HUES48 (cell line): ENCODE measurements at regions not wholly inside any gene's neighbourhood (a gene's known extent, or its start where the extent isn't known, plus 50 kb on each side); places are given as distances from the start of the nearest gene placed in this dataset.

Experiments used
- H3K27ac ChIP-seq: one replicate; pipeline ENCODE4 v1.7.0; 2013; ENCODE audit warnings: low read depth, low read length, inconsistent platforms
- H3K27me3 ChIP-seq: 2 replicates; pipeline ENCODE4 v1.6.1; 2013; ENCODE audit warnings: mild to moderate bottlenecking, low read length; ENCODE audit not compliant: control insufficient read depth, insufficient read depth
- H3K36me3 ChIP-seq: 2 replicates; pipeline ENCODE4 v1.6.1; 2013; ENCODE audit warnings: low read length; ENCODE audit not compliant: control insufficient read depth, insufficient read depth
- H3K4me1 ChIP-seq: 2 replicates; pipeline ENCODE4 v1.6.1; 2013; ENCODE audit warnings: mild to moderate bottlenecking, low read length; ENCODE audit not compliant: control insufficient read depth, insufficient read depth
- H3K4me3 ChIP-seq: 2 replicates; pipeline ENCODE4 v1.5.1; 2013; ENCODE audit warnings: mild to moderate bottlenecking, low read depth, low read length
- H3K9ac ChIP-seq: 2 replicates; pipeline ENCODE4 v1.6.1; 2013; ENCODE audit warnings: mild to moderate bottlenecking, low read depth, low read length, moderate library complexity
- H3K9me3 ChIP-seq: 2 replicates; pipeline ENCODE4 v1.6.1; 2013; ENCODE audit warnings: low read length; ENCODE audit not compliant: control insufficient read depth, insufficient read depth

DNA sequence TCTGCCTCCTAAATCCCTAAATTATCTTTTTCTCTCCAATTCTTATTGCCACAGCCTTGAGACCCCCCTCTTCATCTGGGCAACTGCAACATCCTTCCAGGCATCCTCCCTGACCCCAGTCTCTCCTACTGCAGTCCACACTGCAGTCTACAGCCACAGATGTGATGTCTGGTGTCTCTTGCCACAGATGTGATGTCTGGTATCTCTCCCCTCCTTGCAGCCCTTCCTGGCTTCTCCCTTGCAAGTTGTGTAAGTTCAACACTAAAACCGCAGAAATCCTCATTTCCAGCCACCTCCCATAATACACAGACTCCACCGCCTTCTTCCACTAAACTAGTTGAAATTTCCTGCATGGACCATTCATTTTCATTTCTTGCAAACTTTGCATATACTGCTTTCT lies 113.1 kb upstream of the DDX18 start:
- Histone ChIP-seq H3K27ac (no peak overlapping the region), H3K4me1 (no peaks in the 10 kb centered on the region), H3K4me3 (no peak overlapping the region), H3K36me3 (no peaks in the 10 kb centered on the region), H3K9ac (no peak overlapping the region), H3K9me3 (no peaks in the 10 kb centered on the region), H3K27me3 (no peaks in the 10 kb centered on the region)

DNA sequence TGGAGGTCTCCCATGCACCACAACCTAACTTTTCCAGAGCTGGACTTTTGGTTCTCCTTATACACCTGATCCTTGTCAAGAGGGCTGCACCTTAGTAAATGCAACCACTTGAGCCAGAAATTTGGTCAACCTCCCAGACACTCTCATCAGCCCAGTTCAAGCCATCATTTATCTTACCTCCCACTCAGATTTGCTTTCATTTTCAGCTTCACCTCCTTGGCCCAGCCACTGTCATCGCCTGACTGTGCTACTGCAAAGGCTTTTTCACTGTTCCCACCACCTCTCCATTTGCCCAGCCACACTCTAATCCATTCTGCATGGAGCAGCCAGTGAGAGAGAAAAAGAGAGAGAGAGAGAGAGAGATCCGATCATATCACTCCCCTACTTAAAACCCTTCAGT lies 112.4 kb upstream of the DDX18 start:
- H3K36me3 ChIP-seq, result no peaks in the 10 kb centered on the region
- H3K4me1 ChIP-seq, result no peaks in the 10 kb centered on the region
- H3K27ac ChIP-seq, result no peak overlapping the region
- no peaks in the 10 kb centered on the region for H3K27me3 ChIP-seq
- no peak overlapping the region for H3K9ac ChIP-seq
- H3K4me3 ChIP-seq, result no peak overlapping the region
- no peaks in the 10 kb centered on the region for H3K9me3 ChIP-seq

GRCh38 chr2:117703858-117704257 lies 110.6 kb upstream of the DDX18 start:
- no peaks in the 10 kb centered on the region for H3K4me1 ChIP-seq
- no peaks in the 10 kb centered on the region for H3K27me3 ChIP-seq
- no peak overlapping the region for H3K27ac ChIP-seq
- H3K36me3 ChIP-seq, result no peaks in the 10 kb centered on the region
- H3K9me3 ChIP-seq, result no peaks in the 10 kb centered on the region
- H3K9ac ChIP-seq, result no peak overlapping the region
- no peak overlapping the region for H3K4me3 ChIP-seq

GRCh38 chr2:117704818-117705217 lies 109.7 kb upstream of the DDX18 start:
- Histone ChIP-seq H3K27me3 (no peaks in the 10 kb centered on the region), H3K4me1 (no peaks in the 10 kb centered on the region), H3K27ac (no peak overlapping the region), H3K9me3 (no peaks in the 10 kb centered on the region), H3K36me3 (no peaks in the 10 kb centered on the region), H3K4me3 (no peak overlapping the region), H3K9ac (no peak overlapping the region)

DNA sequence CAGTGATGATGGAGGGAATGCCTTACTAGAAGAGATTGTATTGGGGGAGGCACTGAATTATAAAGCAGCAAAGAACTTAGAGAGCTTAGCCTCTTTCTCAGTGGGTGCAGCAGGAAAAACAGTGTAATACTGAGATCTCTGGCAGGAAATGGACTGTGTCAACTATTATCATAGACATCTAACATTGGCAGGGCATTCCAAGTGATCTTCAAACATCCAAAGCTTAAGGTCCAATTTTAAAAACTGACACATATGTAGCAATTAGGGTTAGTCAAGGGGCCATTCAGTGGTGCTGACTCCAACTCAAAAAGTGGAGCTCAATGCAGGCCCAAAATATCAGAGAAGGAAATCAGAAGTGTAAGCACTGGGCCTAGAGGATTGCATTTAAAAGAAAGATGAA lies 106.6 kb upstream of the DDX18 start:
- Histone ChIP-seq H3K9ac (no peak overlapping the region), H3K9me3 (no peaks in the 10 kb centered on the region), H3K27ac (no peak overlapping the region), H3K4me1 (no peaks in the 10 kb centered on the region), H3K27me3 (no peaks in the 10 kb centered on the region), H3K36me3 (no peaks in the 10 kb centered on the region), H3K4me3 (no peak overlapping the region)

GRCh38 chr2:117712684-117713083 lies 101.8 kb upstream of the DDX18 start:
- no peaks in the 10 kb centered on the region for H3K36me3 ChIP-seq
- no peaks in the 10 kb centered on the region for H3K9me3 ChIP-seq
- no peak overlapping the region for H3K4me3 ChIP-seq
- no peak overlapping the region for H3K27ac ChIP-seq
- no peaks in the 10 kb centered on the region for H3K4me1 ChIP-seq
- H3K9ac ChIP-seq, result no peak overlapping the region
- no peaks in the 10 kb centered on the region for H3K27me3 ChIP-seq

GRCh38 chr2:117714110-117714509 lies 100.4 kb upstream of the DDX18 start:
- no peak overlapping the region for H3K9ac ChIP-seq
- no peaks in the 10 kb centered on the region for H3K9me3 ChIP-seq
- H3K27me3 ChIP-seq, result no peaks in the 10 kb centered on the region
- no peak overlapping the region for H3K27ac ChIP-seq
- no peak overlapping the region for H3K4me3 ChIP-seq
- H3K4me1 ChIP-seq, result no peaks in the 10 kb centered on the region
- H3K36me3 ChIP-seq, result no peaks in the 10 kb centered on the region

- Histone ChIP-seq H3K9me3 (no peaks in the 10 kb centered on the region), H3K36me3 (no peaks in the 10 kb centered on the region), H3K27me3 (no peaks in the 10 kb centered on the region), H3K4me3 (no peak overlapping the region), H3K27ac (no peak overlapping the region), H3K4me1 (no peaks in the 10 kb centered on the region), H3K9ac (no peak overlapping the region)
Measured at GRCh38 chr2:117714745-117715417, 99.6 kb upstream of the DDX18 start.

DNA sequence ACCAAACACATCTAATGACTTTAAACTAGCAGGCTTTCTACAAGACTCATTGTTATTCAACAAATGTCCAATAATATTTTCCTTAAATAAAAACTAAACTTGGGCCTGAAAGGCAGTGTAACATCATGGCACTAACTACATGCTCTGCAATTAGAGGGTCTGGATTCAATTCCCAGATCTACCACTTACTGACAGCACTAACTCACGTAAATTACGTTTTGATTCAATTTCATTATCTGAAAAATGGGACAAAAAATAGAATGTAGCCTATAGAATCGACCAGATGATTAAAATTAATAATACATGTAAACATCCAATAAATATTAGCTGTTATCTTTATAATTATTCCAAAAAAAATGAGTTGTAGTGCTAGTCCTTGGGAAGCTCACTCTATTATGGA lies 98.0 kb upstream of the DDX18 start:
- Histone ChIP-seq H3K9me3 (no peaks in the 10 kb centered on the region), H3K36me3 (no peaks in the 10 kb centered on the region), H3K27me3 (no peaks in the 10 kb centered on the region), H3K4me3 (no peak overlapping the region), H3K9ac (no peak overlapping the region), H3K4me1 (no peaks in the 10 kb centered on the region), H3K27ac (no peak overlapping the region)

DNA sequence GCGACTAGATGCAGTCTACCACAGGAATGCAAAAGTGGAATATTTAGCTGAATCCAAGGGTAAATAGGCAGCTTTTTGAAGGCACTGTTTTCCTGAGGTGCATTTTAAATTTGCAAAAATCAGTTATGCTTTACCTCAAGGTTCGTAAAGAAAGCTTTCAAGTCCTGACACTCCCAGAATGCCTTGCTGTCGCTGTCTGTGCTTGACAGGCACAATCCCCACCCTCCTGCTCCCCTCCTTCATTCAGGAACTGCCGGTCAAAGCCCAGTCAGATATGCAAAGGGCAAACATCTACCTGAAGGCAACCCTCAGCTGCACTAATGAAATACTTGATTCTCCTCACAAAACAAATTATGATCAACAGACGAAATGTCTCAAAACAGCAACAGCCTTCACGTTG lies 97.4 kb upstream of the DDX18 start:
- H3K27ac ChIP-seq, result no peak overlapping the region
- no peaks in the 10 kb centered on the region for H3K27me3 ChIP-seq
- H3K36me3 ChIP-seq, result no peaks in the 10 kb centered on the region
- no peak overlapping the region for H3K9ac ChIP-seq
- H3K4me1 ChIP-seq, result no peaks in the 10 kb centered on the region
- no peaks in the 10 kb centered on the region for H3K9me3 ChIP-seq
- H3K4me3 ChIP-seq, result no peak overlapping the region

- H3K27ac ChIP-seq, result no peak overlapping the region
- H3K9me3 ChIP-seq, result no peaks in the 10 kb centered on the region
- H3K36me3 ChIP-seq, result no peaks in the 10 kb centered on the region
- H3K4me1 ChIP-seq, result no peaks in the 10 kb centered on the region
- no peak overlapping the region for H3K4me3 ChIP-seq
- no peaks in the 10 kb centered on the region for H3K27me3 ChIP-seq
- no peak overlapping the region for H3K9ac ChIP-seq
Measured at GRCh38 chr2:117718048-117718447, 96.4 kb upstream of the DDX18 start.

DNA sequence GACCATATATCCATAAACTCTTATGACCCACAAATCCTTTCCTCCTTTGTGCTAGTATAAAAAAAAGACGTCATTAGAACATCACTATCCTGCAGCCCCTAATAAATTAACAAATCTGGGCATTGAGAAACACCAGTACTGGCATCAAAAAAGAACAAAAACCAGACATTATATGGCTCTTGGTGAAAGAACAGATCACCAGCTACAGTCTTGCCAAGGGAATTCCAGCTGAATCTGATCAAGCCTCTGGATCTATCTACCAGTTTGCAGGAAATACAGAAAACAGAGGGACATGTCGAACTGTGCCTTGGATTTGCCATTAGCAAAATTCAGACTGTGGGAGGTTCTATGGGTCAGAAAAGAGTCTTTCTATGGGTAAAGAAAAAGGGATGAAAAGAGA lies 93.7 kb upstream of the DDX18 start:
- H3K27me3 ChIP-seq, result no peaks in the 10 kb centered on the region
- 0 out of 2 replicates have a peak, but pooled peaks cover 2% of the 10 kb centered on the region for H3K9me3 ChIP-seq
- no peaks in the 10 kb centered on the region for H3K4me1 ChIP-seq
- H3K36me3 ChIP-seq, result no peaks in the 10 kb centered on the region
- H3K27ac ChIP-seq, result no peak overlapping the region
- no peak overlapping the region for H3K4me3 ChIP-seq
- H3K9ac ChIP-seq, result no peak overlapping the region
